HL-60/S4 treated with phorbol 12-myristate 13-acetate at 8.2 ng/mL for 4 days and 3 days (cell line): ENCODE measurements at regions not wholly inside any gene's neighbourhood (a gene's known extent, or its start where the extent isn't known, plus 50 kb on each side); places are given as distances from the start of the nearest gene placed in this dataset.
"Not testable (repeated sequence)": the region's sequence is repeated elsewhere in the genome, so short reads cannot be mapped to it uniquely, and the experiment has no call there.

ENCODE experiments used
- in situ Hi-C: fragments of 300-500 bp; cut with MboI; formaldehyde crosslinking; loops from 2 replicates; pipeline ENCODE4 v1.15.0; 2022; ENCODE audit warnings: low sequenced_read_pairs

DNA sequence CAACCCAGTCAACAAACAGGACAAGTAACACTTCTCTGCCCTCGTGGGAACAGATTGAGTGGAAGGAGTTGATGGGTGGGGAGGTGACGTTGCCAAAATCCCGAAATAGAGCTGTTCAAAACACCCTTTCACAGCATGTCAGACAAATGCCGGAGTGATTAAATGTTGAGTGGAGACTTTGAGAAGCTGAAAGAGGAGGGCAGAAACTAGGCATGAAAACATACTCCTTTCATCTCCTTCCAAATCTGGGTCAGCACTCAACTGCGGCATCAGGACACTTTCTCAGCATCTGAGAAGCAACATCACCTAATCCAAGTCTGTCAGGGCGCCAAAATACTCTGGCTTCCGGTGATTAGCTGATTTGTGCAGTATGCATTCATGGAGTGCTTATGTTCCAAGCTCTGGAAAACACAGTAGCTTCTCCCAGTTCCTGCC lies 51.5 kb upstream of the MRI1 start:
- in situ Hi-C loops: no loop called here

DNA sequence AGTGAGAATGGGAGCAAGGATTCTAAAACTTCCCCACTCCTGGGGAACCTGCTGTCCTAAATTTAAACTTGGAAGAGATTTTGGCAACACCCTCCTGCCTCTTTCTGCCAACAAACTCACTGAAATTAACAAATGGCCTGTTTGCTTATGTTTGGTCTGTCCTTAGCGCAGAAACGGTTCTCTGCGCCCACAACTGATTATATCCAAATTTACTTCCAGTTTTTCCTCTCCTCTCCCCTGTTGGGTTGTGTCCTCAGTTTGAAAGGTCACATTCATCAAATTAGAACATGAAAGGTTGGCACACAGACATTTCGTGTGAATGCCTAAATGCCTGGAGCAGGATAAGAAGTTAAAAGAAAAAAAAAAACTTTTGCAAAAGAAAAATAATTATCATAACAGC lies 56.4 kb upstream of the MRI1 start:
- in situ Hi-C loops: no loop called here

DNA sequence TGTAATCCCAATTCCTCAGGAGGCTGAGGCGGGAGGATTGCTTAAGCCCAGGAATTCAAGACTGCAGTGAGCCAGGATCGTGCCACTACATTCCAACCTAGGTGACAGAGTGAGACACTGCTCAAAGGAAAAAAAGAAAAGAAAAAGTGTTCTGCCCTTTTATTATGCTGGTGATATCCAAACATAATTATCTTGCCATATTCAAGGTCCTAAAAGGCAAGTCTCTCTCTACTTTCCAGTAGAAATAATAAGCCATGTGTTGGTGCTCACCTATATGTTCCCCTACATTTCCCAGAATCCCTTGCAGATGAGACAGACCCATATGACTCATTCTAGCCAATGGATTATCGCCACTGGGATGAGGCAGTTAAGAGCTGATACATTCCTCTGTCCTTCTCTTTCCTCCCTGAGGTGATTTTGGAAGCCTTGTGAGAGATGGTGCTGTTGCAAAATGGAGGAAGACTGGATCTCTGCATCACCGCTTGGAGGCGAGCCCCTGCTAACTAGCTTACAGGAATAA lies 58.3 kb upstream of the MRI1 start:
- in situ Hi-C loops: no loop called here

DNA sequence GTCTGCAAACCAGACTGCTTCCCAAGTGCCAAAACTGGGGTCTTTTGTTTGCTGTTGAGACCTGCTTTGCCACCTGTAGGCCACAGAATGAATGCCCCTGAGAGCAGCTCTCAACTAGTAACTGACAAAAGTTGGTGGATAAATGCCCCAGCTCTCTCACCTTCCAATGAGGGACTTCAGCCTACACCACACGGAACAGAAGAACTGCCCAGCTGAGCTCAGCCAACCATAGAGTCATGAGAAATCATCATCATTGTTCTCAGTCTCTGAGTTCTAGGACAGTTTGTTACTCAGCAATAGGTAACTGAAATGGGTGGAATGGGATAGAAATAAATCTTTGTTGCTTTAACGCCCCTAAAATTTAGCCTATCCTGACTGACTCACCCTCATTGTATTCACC lies 59.1 kb upstream of the MRI1 start:
- in situ Hi-C loops: no loop called here

DNA sequence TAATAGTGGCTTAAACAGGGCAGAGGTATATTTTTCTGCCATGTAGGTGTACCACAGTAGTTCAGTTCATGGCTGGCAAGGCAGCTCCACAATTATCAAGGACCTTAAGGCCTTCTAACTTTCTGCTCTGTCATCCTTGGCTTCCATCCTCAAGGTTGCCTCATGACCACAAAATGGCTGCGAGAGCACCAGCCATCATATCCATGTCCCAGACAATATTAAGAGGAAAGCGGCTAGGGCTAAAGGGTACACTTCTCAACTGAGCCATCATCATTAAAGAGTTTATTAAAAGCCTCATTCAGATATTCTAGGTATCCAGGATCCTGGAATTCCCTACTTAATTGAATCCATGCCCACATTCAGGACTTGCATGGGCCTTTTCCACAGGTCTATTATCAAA lies 62.7 kb upstream of the MRI1 start:
- in situ Hi-C loops: no loop called here

DNA sequence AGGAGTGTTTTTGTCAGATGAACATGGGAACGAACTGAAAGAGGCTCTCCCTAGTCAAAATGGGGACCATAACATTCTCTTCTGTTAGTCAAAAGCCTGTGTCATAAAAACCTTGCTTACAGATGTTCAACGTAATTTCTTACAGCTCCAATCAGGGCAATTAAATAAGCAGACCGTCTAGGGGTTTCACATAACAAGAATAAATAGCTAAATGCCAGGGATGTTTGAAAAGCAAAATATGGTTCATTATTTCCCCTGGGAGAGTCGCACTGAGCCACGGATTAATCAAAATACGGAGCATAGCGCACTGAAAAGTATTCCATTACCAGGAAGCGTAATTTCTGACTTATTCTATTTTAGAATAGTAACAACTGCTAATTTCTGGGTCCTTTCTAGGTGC lies 63.7 kb upstream of the MRI1 start:
- in situ Hi-C loops: no loop called here

DNA sequence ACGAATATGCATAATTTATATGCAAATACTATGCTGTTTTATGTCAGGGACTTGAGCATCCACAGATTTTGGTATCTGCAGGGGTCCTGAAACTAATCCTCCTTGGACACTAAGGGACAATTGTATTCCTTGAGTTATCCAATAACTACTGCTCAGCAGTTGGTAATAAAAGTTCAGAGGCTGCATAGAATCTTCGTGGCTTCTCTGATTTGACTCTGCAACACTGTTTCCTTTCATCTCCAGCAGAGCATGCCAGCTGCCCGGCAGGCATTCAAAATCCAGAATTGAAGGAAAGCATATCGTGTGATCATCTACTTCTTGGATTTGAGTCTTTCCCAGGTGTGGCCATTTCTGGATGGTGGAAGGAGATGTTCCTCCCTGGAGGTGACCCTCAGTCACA lies 64.5 kb upstream of the MRI1 start:
- in situ Hi-C loops: no loop called here

DNA sequence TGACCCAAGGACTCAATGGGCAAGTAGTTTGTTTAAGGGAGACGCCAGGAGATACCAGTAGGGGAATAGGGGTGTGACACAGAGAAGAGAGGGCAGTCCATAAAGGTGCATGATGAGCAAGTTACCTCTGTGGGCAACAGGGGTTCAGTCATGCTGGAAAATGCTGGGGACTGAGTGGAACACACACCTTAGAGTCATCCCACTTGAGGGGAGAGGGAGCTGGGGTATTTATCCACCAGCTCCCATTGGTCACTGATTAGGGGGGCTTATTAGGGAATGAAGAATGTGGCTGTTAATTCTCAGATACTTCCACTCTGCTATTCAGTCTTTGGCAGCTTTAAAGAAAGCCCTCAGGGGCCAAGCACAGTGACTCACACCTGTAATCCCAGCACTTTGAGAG lies 67.5 kb upstream of the MRI1 start:
- in situ Hi-C loops: no loop called here

DNA sequence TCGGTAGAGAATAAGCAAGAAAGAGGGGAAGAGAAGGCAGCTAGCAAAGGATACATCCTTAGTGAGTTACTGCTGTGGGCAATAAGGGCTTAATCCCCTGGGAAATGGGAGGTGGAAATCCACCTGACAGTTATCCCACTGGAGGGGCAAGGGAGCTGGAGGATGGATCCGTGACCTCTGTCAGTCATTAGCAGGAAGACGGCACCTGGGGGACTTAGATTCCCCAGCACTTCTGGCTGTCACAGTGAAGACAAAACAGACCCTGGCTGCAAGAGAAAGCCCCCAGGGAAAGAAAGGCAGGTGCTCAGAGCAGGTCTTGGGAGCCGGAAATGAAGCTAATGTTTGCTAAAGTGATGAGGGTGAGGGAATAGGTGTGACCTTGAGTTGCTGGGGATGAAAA lies 70.4 kb upstream of the MRI1 start:
- in situ Hi-C loops: no loop called here

DNA sequence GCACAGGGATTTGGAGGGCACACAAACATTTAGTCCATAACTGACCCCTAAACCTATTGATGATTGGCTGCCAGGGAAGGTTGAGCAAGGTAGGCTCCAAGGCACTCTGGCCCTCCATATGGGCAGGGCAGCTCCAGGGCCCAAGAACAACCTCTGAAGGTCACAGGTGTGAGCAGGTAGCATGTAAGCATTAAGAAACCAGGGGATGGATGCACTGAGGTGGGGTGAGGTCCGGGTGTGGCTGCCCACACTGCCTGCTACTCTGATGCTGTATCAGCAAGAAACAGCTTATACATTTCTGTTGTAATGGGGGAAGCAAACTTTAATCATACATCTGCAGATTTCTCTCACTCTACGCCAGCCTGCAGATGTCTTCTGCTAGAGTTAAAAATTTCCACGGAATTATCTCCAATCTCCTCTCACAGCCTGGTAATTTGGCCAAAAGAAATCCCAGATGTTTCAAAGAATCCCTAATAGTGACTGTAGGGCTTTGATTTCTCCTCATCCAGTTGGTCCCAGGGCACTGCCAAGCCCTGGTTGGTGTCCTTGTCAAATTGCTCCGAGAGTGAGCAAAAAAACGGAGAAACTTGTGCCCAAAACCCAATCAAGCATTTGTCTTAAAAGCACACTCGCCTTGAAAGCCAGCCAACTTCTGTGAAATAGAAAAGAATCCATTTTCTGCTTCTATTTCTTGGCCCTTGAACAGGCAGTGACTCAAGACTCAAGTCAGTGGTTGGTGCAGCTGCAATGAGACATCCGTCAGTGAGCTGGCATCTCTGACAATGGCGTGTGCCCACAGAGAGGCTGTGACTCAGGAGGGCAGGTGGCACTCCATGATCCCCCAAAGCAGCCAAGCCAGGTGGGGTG lies 72.5 kb upstream of the MRI1 start:
- in situ Hi-C loops: no loop called here

DNA sequence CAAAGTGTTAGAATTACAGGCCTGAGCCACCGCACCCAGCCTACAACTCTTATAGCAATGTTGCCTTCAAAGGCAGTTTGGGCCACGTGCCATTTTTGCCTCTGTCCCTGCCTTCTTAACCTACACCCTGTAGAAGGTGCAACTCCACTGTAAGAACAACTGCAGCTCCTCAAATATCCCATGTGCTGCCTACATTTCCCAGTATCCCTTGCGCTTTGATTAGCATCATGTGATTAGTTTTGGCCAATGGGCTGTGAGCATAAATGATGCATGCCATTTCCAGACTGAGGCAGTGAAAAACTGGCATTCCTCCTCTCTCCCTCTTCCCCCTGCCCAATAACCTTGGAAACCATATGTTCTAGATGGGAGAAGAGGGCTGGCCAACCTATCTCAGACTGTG lies 75.2 kb upstream of the MRI1 start:
- in situ Hi-C loops: no loop called here

DNA sequence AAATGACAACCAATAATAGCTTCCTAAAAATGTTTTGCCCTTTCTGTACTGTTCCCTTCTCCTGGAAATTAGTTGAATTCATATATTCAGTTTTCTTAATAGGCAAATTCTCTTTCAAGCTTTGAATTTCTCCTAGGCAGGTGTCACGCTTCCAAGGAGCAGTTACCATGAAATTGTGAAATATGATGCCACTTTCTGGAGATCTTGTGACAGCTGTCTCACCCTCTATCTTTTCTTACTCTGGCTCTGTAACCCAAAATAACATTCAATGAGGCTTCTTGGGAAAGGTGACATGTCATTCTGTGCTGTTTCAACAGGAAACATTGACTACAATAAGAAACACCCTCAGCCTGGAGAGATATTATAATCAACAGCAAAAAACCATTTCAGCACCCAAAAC lies 80.3 kb upstream of the MRI1 start:
- in situ Hi-C loops: no loop called here

DNA sequence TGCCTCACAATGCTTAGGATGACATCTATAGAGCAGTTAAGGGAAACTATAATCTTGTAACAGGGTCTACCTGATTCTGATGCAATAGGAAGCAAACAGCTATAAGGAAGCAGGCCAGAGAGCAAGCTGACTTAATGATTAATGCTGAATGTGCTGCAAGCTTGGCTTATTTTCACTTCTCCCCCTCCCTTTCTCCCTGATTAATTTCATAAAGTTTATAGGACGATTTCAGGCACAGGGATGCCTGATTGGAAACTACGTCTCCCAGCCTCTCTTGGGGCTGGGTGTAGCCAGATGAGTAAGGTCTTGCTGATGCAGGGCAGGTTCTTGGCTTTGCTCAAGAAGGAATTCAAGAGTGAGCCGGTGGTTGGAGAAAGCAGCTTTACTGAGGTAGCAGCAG lies 82.8 kb upstream of the MRI1 start:
- in situ Hi-C loops: no loop called here

DNA sequence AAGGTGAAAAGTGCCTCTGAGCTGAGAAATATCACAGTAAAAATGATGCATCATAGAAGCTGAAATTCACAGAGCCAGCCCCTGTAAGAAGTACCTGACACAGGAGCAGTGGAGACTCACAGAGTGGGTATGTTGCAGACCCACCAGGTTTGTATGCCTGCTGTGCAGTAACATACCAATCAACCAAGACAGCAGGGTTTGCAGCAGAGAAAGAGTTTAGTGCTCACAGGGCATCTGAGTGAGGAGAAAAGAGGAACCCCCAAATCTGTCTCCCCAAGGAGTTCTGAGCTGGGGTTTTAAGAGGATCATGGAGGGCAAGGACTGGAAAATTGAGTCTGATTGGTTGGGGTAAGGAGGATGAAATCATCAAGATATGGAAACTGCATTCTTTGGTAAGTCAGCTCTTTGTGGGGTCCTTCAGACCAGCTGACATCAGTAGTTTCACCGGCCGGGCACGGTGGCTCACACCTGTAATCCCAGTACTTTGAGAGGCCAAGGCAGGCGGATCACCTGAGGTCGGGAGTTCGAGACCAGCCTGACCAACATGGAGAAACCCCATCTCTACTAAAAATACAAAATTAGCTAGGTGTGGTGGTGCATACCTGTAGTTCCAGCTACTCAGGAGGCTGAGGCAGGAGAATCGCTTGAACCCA lies 83.5 kb upstream of the MRI1 start:
- in situ Hi-C loops: not testable (repeated sequence)

DNA sequence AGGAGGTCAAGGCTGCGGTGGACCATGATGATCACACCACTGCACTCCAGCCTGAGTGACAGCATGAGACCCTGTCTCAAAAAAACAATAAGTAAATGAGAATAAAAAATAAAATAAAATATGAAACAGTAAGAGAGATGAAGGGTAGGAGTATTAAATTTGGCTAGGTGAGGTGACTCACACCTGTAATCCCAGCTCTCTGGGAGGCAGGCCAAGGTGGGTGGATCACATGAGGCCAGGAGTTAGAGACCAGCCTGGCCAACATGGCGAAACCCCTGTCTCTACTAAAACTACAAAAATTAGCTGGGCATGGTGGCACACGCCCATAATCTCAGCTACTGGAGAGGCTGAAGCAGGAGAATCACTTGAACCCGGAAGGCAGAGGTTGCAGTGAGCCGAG lies 87.4 kb upstream of the MRI1 start:
- in situ Hi-C loops: not testable (repeated sequence)

DNA sequence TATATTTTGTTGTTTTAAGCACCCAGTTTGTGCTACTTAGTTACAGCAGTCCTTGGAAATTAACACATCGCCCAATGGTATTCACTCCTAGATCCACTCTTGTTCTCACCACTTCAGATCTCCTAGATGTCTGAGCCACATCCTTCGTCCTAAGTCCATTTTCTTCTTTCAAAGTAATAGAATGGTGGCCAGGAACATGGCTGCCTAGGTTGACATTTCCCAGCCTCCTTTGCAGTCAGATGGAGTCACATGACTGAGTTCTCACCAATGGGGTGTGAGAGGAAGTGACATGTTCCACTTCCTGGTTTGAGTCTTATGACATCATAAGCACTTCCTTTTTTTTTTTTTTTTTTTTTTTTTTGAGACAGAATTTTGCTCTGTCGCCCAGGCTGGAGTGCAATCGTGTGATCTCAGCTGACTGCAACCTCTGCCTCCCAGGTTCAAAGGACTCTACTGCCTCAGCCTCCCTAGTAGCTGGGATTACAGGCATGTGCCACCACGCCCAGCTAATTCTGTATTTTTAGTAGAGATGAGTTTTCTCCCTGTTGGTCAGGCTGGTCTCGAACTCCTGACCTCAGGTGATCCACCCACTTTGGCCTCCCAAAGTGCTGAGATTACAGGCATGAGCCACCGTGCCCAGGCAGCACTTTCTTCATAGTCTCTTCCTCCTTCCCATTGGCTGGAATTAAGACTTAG lies 91.7 kb upstream of the MRI1 start:
- in situ Hi-C loops: not testable (repeated sequence)

DNA sequence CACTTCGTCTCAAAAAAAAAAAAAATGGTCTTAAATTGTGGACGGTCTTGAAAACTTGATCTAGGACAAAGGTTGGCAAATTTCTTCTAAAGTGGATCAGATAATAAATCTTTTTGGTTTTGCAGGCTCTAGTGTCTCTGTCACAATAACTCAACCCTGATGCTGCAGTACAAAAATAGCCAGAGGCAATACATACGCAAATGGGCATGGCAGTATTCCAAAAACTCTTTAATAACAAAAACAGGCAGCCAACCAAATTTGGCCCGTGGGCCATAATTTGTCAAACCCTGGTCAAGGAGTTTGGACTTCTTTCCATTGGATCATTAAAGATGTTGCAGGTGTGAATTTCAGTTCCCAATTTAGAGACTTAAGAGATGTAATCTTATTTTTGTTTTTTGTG lies 93.5 kb upstream of the MRI1 start:
- in situ Hi-C loops: no loop called here

DNA sequence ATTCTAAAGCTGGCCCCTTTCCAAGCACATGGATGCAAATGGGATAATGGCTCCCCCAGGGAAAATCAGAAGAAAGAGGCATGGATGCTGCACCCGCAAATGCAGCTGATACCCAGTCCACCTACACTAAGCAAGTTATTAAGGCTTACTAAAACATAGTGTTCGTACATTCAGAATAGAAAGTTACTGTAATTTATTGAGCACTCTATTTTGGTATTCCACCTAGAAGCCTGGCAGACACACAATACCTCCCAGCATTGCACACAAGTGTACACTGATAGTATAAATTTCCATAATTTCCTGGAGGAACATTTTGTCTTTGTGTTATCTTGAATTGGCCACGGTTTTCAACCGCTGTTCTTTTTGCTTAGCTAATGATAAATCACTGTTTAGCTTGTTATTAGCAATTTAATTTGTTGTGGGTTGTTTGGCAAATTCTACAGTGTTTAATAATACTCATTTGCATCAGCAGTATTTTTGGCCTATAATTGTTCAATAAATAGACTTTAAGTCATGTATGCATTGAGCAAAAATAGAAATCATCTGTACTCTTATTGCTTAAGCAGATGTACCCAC lies 94.5 kb upstream of the MRI1 start:
- in situ Hi-C loops: no loop called here

DNA sequence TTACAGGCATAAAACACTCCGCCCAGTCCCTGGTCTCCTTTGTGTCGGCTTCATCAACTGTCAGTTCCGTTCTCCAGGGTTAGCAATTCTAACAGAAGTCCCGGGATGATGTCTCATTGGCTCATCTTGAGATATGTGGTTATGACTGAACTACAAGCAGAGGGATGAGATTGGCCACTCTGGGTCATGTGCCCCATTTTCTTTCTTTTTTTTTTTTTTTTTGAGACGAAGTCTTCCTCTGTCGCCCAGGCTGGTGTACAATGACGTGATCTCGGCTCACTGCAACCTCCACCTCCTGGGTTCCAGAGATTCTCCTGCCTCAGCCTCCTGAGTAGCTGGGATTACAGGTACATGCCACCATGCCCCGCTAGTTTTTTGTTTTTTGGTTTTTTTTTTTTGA lies 95.4 kb upstream of the MRI1 start:
- in situ Hi-C loops: no loop called here

DNA sequence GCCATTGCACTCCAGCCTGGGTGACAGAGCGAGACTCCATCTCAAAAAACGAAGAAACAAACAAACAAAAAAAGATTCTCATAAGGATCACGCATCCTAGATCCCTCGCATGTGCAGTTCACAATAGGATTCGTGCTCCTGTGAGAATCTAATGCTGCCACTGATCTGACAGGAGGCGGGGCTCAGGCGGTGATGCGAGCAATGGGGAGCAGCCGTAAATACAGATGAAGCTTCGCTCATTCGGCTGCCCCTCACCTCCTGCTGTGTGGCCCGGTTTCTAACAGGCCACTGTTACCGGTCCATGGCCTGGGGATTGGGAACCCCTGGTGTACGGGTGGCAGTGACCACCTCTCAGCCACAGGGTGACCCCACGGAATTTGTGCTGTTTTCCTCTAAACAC lies 98.2 kb upstream of the MRI1 start:
- in situ Hi-C loops: no loop called here

DNA sequence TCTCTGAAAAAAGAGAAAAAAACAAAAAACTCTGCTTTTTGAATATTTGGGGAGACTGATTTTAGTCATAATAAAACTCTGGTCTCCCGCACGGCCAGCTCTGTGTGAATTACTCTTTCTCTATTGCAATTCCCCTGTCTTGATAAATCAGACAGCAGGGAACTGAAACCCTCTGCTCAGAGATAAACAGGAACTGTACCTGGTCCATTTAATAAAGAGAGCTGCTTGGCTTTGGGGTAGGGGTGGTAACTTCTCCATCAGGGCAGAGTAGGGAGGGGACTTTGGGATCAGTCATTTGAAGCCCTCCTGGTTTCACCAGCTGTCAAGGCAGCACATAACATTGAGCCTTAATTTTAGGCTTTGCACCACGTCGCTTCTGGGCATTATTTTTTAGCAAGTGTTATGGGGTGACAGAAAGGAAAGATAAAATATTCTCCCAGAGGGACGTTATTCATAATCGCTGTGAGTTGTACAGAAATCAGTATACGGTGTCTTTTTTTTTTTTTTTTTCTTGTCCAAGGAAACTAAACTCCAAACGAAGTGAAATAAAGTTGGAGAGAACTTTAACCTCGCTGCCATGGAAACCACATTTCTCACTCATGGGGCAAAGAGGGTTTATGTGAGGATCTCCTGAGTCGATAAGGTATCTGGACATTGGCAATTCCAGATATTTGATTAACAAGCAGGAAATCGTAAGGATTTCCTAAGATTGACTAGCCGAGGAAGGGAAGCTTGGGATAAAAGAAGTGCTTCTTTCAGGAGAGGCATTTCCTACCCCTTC lies 99.0 kb upstream of the MRI1 start:
- in situ Hi-C loops: no loop called here
